ENCODE measurements at regions not wholly inside any gene's neighbourhood (a gene's known extent, or its start where the extent isn't known, plus 50 kb on each side); places are given as distances from the start of the nearest gene placed in this dataset.
A peak's percentile ranks its signal among the peaks of the same experiment; 100 is the strongest.
"Not testable (repeated sequence)": the region's sequence is repeated elsewhere in the genome, so short reads cannot be mapped to it uniquely, and the experiment has no call there.

GRCh38 chr3:145251311-145251710, 909.7 kb downstream of the PLOD2 start:
- Mint-ChIP-seq H3K4me3 (no peak overlapping the region), H3K36me3 (peaks cover 0 to 9% (median 0%) of the 10 kb centered on the region in 3 donors), H3K4me1 (no peaks in the 10 kb centered on the region), H3K9me3 (peaks cover 5 to 44% (median 30%) of the 10 kb centered on the region in 9 donors), H3K27ac (no peak overlapping the region), H3K27me3 (no peaks in the 10 kb centered on the region)
- POLR2A ChIA-PET: interaction anchor here (0.6 kb wide), 1 partner anchor 672 kb away, joined by 5 read pairs; no protein-coding TSS in a partner anchor
- ATAC-seq: no peak
- DNase-seq: no peak

GRCh38 chr3:145257967-145258366, 903.0 kb downstream of the PLOD2 start:
- DNase-seq, H3K4me1 Mint-ChIP-seq, H3K9me3 Mint-ChIP-seq, H3K4me3 Mint-ChIP-seq, ATAC-seq, H3K27ac Mint-ChIP-seq, H3K27me3 Mint-ChIP-seq, POLR2A ChIA-PET, H3K36me3 Mint-ChIP-seq: not testable (repeated sequence)

- DNase-seq (no peak), ATAC-seq (no peak)
- POLR2A ChIA-PET: no interaction called here
- Mint-ChIP-seq H3K4me1 (no peaks in the 10 kb centered on the region), H3K9me3 (peaks cover 0 to 4% (median 2%) of the 10 kb centered on the region in 9 donors), H3K27me3 (no peaks in the 10 kb centered on the region), H3K4me3 (no peak overlapping the region), H3K27ac (no peak overlapping the region), H3K36me3 (no peaks in the 10 kb centered on the region)
These were observed 901.7 kb downstream of the PLOD2 start for GRCh38 chr3:145259166-145259880.

GRCh38 chr3:145263458-145263857, 897.5 kb downstream of the PLOD2 start:
- H3K4me3 Mint-ChIP-seq, H3K36me3 Mint-ChIP-seq, H3K4me1 Mint-ChIP-seq, ATAC-seq, H3K27me3 Mint-ChIP-seq, POLR2A ChIA-PET, H3K27ac Mint-ChIP-seq, DNase-seq: not testable (repeated sequence)
- peaks cover 0 to 16% (median 5%) of the 10 kb centered on the region in 9 donors for H3K9me3 Mint-ChIP-seq

GRCh38 chr3:145266368-145266767, 894.6 kb downstream of the PLOD2 start:
- ATAC-seq: no peak
- no peak overlapping the region for H3K4me3 Mint-ChIP-seq
- H3K9me3 Mint-ChIP-seq: peaks cover 0 to 20% (median 5%) of the 10 kb centered on the region in 9 donors
- no peaks in the 10 kb centered on the region for H3K27me3 Mint-ChIP-seq
- no peaks in the 10 kb centered on the region for H3K4me1 Mint-ChIP-seq
- DNase-seq: no peak
- H3K27ac Mint-ChIP-seq: no peak overlapping the region
- POLR2A ChIA-PET: no interaction called here
- no peaks in the 10 kb centered on the region for H3K36me3 Mint-ChIP-seq

- POLR2A ChIA-PET: no interaction called here
These were observed 891.9 kb downstream of the PLOD2 start for GRCh38 chr3:145269106-145269505.

GRCh38 chr3:145272684-145273083, 888.3 kb downstream of the PLOD2 start:
- Mint-ChIP-seq H3K27ac (no peak overlapping the region), H3K9me3 (peaks cover 0 to 30% (median 9%) of the 10 kb centered on the region in 9 donors), H3K36me3 (no peaks in the 10 kb centered on the region), H3K4me1 (no peaks in the 10 kb centered on the region), H3K27me3 (no peaks in the 10 kb centered on the region), H3K4me3 (no peak overlapping the region)
- DNase-seq (no peak), ATAC-seq (no peak)
- POLR2A ChIA-PET: no interaction called here

More at GRCh38 chr3:145269106-145269505, 891.9 kb downstream of the PLOD2 start:
- DNase-seq: no peak
- Mint-ChIP-seq H3K4me1 (no peaks in the 10 kb centered on the region), H3K27ac (no peak overlapping the region), H3K4me3 (no peak overlapping the region), H3K36me3 (no peaks in the 10 kb centered on the region), H3K9me3 (peaks cover 0 to 31% (median 5%) of the 10 kb centered on the region in 9 donors), H3K27me3 (no peaks in the 10 kb centered on the region)
- no peak for ATAC-seq

GRCh38 chr3:145282505-145282904, 878.5 kb downstream of the PLOD2 start:
- H3K4me3 Mint-ChIP-seq: no peak overlapping the region
- H3K27ac Mint-ChIP-seq: no peak overlapping the region
- peaks cover 0 to 21% (median 5%) of the 10 kb centered on the region in 9 donors for H3K9me3 Mint-ChIP-seq
- no peaks in the 10 kb centered on the region for H3K4me1 Mint-ChIP-seq
- no peaks in the 10 kb centered on the region for H3K27me3 Mint-ChIP-seq
- no peaks in the 10 kb centered on the region for H3K36me3 Mint-ChIP-seq
- ATAC-seq (no peak), DNase-seq (no peak)
- POLR2A ChIA-PET: no interaction called here

- POLR2A ChIA-PET: no interaction called here
- peaks cover 0 to 20% (median 7%) of the 10 kb centered on the region in 9 donors for H3K9me3 Mint-ChIP-seq
- no peaks in the 10 kb centered on the region for H3K27me3 Mint-ChIP-seq
- H3K4me3 Mint-ChIP-seq: no peak overlapping the region
- DNase-seq (no peak), ATAC-seq (no peak)
- no peak overlapping the region for H3K27ac Mint-ChIP-seq
- no peaks in the 10 kb centered on the region for H3K4me1 Mint-ChIP-seq
- H3K36me3 Mint-ChIP-seq: no peaks in the 10 kb centered on the region
These were observed 874.0 kb downstream of the PLOD2 start for GRCh38 chr3:145286937-145287336.

GRCh38 chr3:145290010-145290409, 871.0 kb downstream of the PLOD2 start:
- ATAC-seq (no peak), DNase-seq (no peak)
- Mint-ChIP-seq H3K4me3 (no peak overlapping the region), H3K27ac (no peak overlapping the region), H3K4me1 (no peaks in the 10 kb centered on the region), H3K36me3 (no peaks in the 10 kb centered on the region), H3K27me3 (no peaks in the 10 kb centered on the region), H3K9me3 (peaks cover 0 to 24% (median 7%) of the 10 kb centered on the region in 9 donors)
- POLR2A ChIA-PET: no interaction called here

- H3K27ac Mint-ChIP-seq: peak overlapping the region in 1 of 10 donors; percentile 81
- peaks cover 0 to 26% (median 6%) of the 10 kb centered on the region in 9 donors for H3K9me3 Mint-ChIP-seq
- H3K36me3 Mint-ChIP-seq: no peaks in the 10 kb centered on the region
- ATAC-seq (no peak), DNase-seq (no peak)
- H3K27me3 Mint-ChIP-seq: no peaks in the 10 kb centered on the region
- POLR2A ChIA-PET: no interaction called here
- no peak overlapping the region for H3K4me3 Mint-ChIP-seq
- H3K4me1 Mint-ChIP-seq: no peaks in the 10 kb centered on the region
These were observed 866.4 kb downstream of the PLOD2 start for GRCh38 chr3:145294572-145294971.

- H3K27ac Mint-ChIP-seq: no peak overlapping the region
- POLR2A ChIA-PET: no interaction called here
- no peak for ATAC-seq
- no peak for DNase-seq
- H3K27me3 Mint-ChIP-seq: no peaks in the 10 kb centered on the region
- H3K4me3 Mint-ChIP-seq: no peak overlapping the region
- no peaks in the 10 kb centered on the region for H3K36me3 Mint-ChIP-seq
- H3K4me1 Mint-ChIP-seq: no peaks in the 10 kb centered on the region
- peaks cover 0 to 8% (median 0%) of the 10 kb centered on the region in 9 donors for H3K9me3 Mint-ChIP-seq
These were observed 853.7 kb downstream of the PLOD2 start for GRCh38 chr3:145307272-145307671.

GRCh38 chr3:145313751-145314150, 847.2 kb downstream of the PLOD2 start:
- Mint-ChIP-seq H3K9me3 (peaks cover 0 to 21% (median 3%) of the 10 kb centered on the region in 9 donors), H3K4me1 (no peaks in the 10 kb centered on the region), H3K4me3 (no peak overlapping the region), H3K27ac (no peak overlapping the region), H3K27me3 (no peaks in the 10 kb centered on the region), H3K36me3 (no peaks in the 10 kb centered on the region)
- DNase-seq: no peak
- POLR2A ChIA-PET: no interaction called here
- ATAC-seq: no peak

- H3K4me3 Mint-ChIP-seq, ATAC-seq, DNase-seq, H3K27ac Mint-ChIP-seq, H3K36me3 Mint-ChIP-seq, H3K27me3 Mint-ChIP-seq, H3K4me1 Mint-ChIP-seq, POLR2A ChIA-PET: not testable (repeated sequence)
- peaks cover 0 to 41% (median 3%) of the 10 kb centered on the region in 9 donors for H3K9me3 Mint-ChIP-seq
These were observed 844.7 kb downstream of the PLOD2 start for GRCh38 chr3:145316253-145316652.

All from naive thymus-derived CD8-positive, alpha-beta T cell (primary cell).